ENCODE measurements at regions not wholly inside any gene's neighbourhood (a gene's known extent, or its start where the extent isn't known, plus 50 kb on each side); places are given as distances from the start of the nearest gene placed in this dataset.

DNA sequence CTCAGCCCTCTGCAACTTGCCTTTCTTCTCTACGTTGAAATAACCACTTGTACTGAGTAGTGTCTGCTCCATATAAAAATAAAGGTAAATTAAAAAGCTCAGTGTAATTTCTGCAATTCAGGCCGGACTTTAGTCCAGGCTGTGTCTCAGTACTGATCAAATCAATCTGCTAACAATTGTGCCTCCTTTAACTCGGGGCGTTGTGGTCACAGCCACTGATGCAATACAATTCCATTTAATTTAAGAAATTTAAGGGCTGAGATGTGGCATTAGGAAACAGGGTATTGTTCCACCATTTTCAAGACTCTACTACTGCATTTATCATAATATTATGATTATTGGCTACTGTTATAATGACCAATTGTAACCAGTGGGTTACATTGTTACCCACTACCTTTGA is 60.0 kb upstream of the NPAS2 start:
- TF ChIP-seq, protein P1, sequence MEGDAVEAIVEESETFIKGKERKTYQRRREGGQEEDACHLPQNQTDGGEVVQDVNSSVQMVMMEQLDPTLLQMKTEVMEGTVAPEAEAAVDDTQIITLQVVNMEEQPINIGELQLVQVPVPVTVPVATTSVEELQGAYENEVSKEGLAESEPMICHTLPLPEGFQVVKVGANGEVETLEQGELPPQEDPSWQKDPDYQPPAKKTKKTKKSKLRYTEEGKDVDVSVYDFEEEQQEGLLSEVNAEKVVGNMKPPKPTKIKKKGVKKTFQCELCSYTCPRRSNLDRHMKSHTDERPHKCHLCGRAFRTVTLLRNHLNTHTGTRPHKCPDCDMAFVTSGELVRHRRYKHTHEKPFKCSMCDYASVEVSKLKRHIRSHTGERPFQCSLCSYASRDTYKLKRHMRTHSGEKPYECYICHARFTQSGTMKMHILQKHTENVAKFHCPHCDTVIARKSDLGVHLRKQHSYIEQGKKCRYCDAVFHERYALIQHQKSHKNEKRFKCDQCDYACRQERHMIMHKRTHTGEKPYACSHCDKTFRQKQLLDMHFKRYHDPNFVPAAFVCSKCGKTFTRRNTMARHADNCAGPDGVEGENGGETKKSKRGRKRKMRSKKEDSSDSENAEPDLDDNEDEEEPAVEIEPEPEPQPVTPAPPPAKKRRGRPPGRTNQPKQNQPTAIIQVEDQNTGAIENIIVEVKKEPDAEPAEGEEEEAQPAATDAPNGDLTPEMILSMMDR (IDR thresholded peaks at IDR 0.05), result no peak
- TF ChIP-seq POLR2AphosphoS5 (IDR thresholded peaks at IDR 0.05) (no peak), POLR2A (IDR thresholded peaks at IDR 0.05) (no peak), EP300 (IDR thresholded peaks at IDR 0.05) (no peak)

Data from suprapubic skin (tissue), 4 donors.